ENCODE measurements at regions not wholly inside any gene's neighbourhood (a gene's known extent, or its start where the extent isn't known, plus 50 kb on each side); places are given as distances from the start of the nearest gene placed in this dataset.

GRCh38 chrX:3968749-3969148 is 255.3 kb upstream of the PRKX start:
- CTCF ChIA-PET = no interaction called here
- POLR2A ChIA-PET = no interaction called here
- no peak for TF ChIP-seq NFRKB (IDR thresholded peaks at IDR 0.05)
- TF ChIP-seq BHLHE40 (IDR thresholded peaks at IDR 0.05; ENCODE audit: borderline replicate concordance) = no peak
- no peak for TF ChIP-seq L3MBTL2 (conservative IDR thresholded peaks at IDR 0.05)
- TF ChIP-seq SUZ12 (IDR thresholded peaks at IDR 0.05) = no peak
- TF ChIP-seq CTBP1 (IDR thresholded peaks at IDR 0.05; ENCODE audit: borderline replicate concordance) = no peak
- TF ChIP-seq FOXA1 (IDR thresholded peaks at IDR 0.05) = no peak
- TF ChIP-seq SP1 (IDR thresholded peaks at IDR 0.05) = no peak
- no peak for TF ChIP-seq ARNT (IDR thresholded peaks at IDR 0.05)
- no peak for TF ChIP-seq FOXM1 (IDR thresholded peaks at IDR 0.05; ENCODE audit: borderline replicate concordance)
- no peak for TF ChIP-seq TARDBP (IDR thresholded peaks at IDR 0.05)
- TF ChIP-seq FOXK2 (IDR thresholded peaks at IDR 0.05) = no peak
- TF ChIP-seq ELF4 (IDR thresholded peaks at IDR 0.05) = no peak
- TF ChIP-seq LEF1 (IDR thresholded peaks at IDR 0.05; ENCODE audit: borderline replicate concordance) = no peak
- no peak for DNase-seq (ENCODE audit: extremely low spot score)

DNA sequence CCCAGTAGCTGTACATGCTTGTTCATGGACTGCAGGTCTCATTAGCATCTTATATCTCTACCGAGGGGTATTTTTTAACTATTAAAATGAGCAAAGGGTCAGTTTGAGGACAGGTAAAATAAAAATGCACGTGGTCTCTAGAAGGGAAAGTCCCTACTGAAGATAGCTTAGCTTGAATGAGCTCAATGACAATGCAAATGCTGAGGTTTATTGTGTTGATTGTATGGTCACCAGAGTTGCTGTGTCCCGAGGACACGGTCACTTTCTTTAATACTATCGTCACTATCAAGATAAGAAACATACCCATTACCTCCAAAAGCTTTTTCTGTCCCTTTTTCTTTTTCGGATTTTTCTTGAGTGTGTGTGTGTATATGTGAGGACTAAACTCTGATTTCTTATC is 250.5 kb upstream of the PRKX start:
- ChIA-PET CTCF (interaction anchor here (0.9 kb wide), 1 partner anchor 266 kb away, joined by 3 read pairs; no protein-coding TSS in a partner anchor), POLR2A (no interaction called here)
- DNase-seq (ENCODE audit: extremely low spot score) = no peak
- no peak for TF ChIP-seq NFRKB (IDR thresholded peaks at IDR 0.05)
- no peak for TF ChIP-seq SP1 (IDR thresholded peaks at IDR 0.05)
- no peak for TF ChIP-seq ELF4 (IDR thresholded peaks at IDR 0.05)
- no peak for TF ChIP-seq L3MBTL2 (conservative IDR thresholded peaks at IDR 0.05)
- no peak for TF ChIP-seq CTBP1 (IDR thresholded peaks at IDR 0.05; ENCODE audit: borderline replicate concordance)
- TF ChIP-seq ZNF384 (IDR thresholded peaks at IDR 0.05) = no peak

GRCh38 chrX:3962511-3963311 is 249.3 kb upstream of the PRKX start:
- peak; percentile 7 for DNase-seq (ENCODE audit: extremely low spot score)
- ChIA-PET POLR2A (no interaction called here), CTCF (interaction anchor here (0.6 to 1.0 kb wide), 8 partner anchors 12 to 588 kb away, joined by 3 to 12 read pairs (median 4); no protein-coding TSS in a partner anchor)
- TF ChIP-seq ZNF384 (IDR thresholded peaks at IDR 0.05) (no peak), SUZ12 (IDR thresholded peaks at IDR 0.05) (no peak), SP1 (IDR thresholded peaks at IDR 0.05) (no peak), FOXK2 (IDR thresholded peaks at IDR 0.05) (no peak), ELF4 (IDR thresholded peaks at IDR 0.05) (no peak), NFRKB (IDR thresholded peaks at IDR 0.05) (no peak), BHLHE40 (IDR thresholded peaks at IDR 0.05; ENCODE audit: borderline replicate concordance) (no peak), PKNOX1 (IDR thresholded peaks at IDR 0.05) (no peak), CTBP1 (IDR thresholded peaks at IDR 0.05; ENCODE audit: borderline replicate concordance) (no peak)

GRCh38 chrX:3960952-3961351 is 247.5 kb upstream of the PRKX start:
- CTCF ChIA-PET = no interaction called here
- POLR2A ChIA-PET = no interaction called here

GRCh38 chrX:3951859-3952258 is 238.4 kb upstream of the PRKX start:
- TF ChIP-seq TARDBP (IDR thresholded peaks at IDR 0.05) (no peak), NFRKB (IDR thresholded peaks at IDR 0.05) (no peak), CTBP1 (IDR thresholded peaks at IDR 0.05; ENCODE audit: borderline replicate concordance) (no peak), SUZ12 (IDR thresholded peaks at IDR 0.05) (no peak)
- ChIA-PET CTCF (no interaction called here), POLR2A (interaction anchor here (0.7 kb wide), 1 partner anchor 18 kb away, joined by 3 read pairs; no protein-coding TSS in a partner anchor)
- DNase-seq (ENCODE audit: extremely low spot score) = no peak

More at GRCh38 chrX:3960952-3961351, 247.5 kb upstream of the PRKX start:
- no peak for DNase-seq (ENCODE audit: extremely low spot score)
- TF ChIP-seq FOXM1 (IDR thresholded peaks at IDR 0.05; ENCODE audit: borderline replicate concordance) (no peak), FOXA1 (IDR thresholded peaks at IDR 0.05) (no peak), SUZ12 (IDR thresholded peaks at IDR 0.05) (no peak), HDGF (IDR thresholded peaks at IDR 0.05; ENCODE audit: borderline replicate concordance) (no peak), L3MBTL2 (conservative IDR thresholded peaks at IDR 0.05) (no peak), PKNOX1 (IDR thresholded peaks at IDR 0.05) (no peak), NFRKB (IDR thresholded peaks at IDR 0.05) (no peak), LEF1 (IDR thresholded peaks at IDR 0.05; ENCODE audit: borderline replicate concordance) (no peak), ELF4 (IDR thresholded peaks at IDR 0.05) (no peak), ARNT (IDR thresholded peaks at IDR 0.05) (no peak), ZNF384 (IDR thresholded peaks at IDR 0.05) (no peak), FOXK2 (IDR thresholded peaks at IDR 0.05) (no peak), SP1 (IDR thresholded peaks at IDR 0.05) (no peak), TARDBP (IDR thresholded peaks at IDR 0.05) (no peak), CTBP1 (IDR thresholded peaks at IDR 0.05; ENCODE audit: borderline replicate concordance) (no peak)

- TF ChIP-seq LEF1 (IDR thresholded peaks at IDR 0.05; ENCODE audit: borderline replicate concordance) (no peak), ARNT (IDR thresholded peaks at IDR 0.05) (no peak), ELF4 (IDR thresholded peaks at IDR 0.05) (no peak), TARDBP (IDR thresholded peaks at IDR 0.05) (no peak), ZNF384 (IDR thresholded peaks at IDR 0.05) (no peak), FOXA1 (IDR thresholded peaks at IDR 0.05) (no peak), SUZ12 (IDR thresholded peaks at IDR 0.05) (no peak), L3MBTL2 (conservative IDR thresholded peaks at IDR 0.05) (no peak), CTBP1 (IDR thresholded peaks at IDR 0.05; ENCODE audit: borderline replicate concordance) (no peak), FOXK2 (IDR thresholded peaks at IDR 0.05) (no peak), HDGF (IDR thresholded peaks at IDR 0.05; ENCODE audit: borderline replicate concordance) (no peak), PKNOX1 (IDR thresholded peaks at IDR 0.05) (no peak)
- CTCF ChIA-PET = no interaction called here
- DNase-seq (ENCODE audit: extremely low spot score) = no peak
- POLR2A ChIA-PET = no interaction called here
Measured at GRCh38 chrX:3950373-3950772, 236.9 kb upstream of the PRKX start.
